ENCODE measurements at regions not wholly inside any gene's neighbourhood (a gene's known extent, or its start where the extent isn't known, plus 50 kb on each side); places are given as distances from the start of the nearest gene placed in this dataset.

DNA sequence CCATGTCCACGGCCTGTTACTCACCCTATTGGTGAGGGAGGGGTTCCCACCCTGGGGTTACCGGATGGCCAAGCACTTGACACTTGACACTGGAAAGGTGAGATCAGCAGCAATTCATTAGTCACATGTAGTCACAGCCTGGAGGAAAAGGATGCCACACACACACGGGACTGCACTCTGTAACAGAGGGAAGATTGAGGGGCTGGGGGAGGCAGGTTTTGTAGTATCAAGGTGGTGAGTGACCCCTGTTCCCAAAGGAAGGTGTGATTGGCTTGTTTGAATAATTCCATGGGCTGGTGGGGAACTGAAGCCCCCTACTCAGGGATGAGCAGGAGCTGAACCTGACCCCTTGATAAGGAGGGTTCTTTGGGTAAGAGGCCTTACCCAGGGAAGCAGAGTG, 96.0 kb upstream of the HELT start:
- TF ChIP-seq, protein P1, sequence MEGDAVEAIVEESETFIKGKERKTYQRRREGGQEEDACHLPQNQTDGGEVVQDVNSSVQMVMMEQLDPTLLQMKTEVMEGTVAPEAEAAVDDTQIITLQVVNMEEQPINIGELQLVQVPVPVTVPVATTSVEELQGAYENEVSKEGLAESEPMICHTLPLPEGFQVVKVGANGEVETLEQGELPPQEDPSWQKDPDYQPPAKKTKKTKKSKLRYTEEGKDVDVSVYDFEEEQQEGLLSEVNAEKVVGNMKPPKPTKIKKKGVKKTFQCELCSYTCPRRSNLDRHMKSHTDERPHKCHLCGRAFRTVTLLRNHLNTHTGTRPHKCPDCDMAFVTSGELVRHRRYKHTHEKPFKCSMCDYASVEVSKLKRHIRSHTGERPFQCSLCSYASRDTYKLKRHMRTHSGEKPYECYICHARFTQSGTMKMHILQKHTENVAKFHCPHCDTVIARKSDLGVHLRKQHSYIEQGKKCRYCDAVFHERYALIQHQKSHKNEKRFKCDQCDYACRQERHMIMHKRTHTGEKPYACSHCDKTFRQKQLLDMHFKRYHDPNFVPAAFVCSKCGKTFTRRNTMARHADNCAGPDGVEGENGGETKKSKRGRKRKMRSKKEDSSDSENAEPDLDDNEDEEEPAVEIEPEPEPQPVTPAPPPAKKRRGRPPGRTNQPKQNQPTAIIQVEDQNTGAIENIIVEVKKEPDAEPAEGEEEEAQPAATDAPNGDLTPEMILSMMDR (IDR thresholded peaks at IDR 0.05 in 8 of 11, conservative IDR thresholded peaks at IDR 0.05 in 3 of 11) = no peak
- TF ChIP-seq POLR2AphosphoS5 (IDR thresholded peaks at IDR 0.05) = no peak
